ENCODE measurements at regions not wholly inside any gene's neighbourhood (a gene's known extent, or its start where the extent isn't known, plus 50 kb on each side); places are given as distances from the start of the nearest gene placed in this dataset.

DNA sequence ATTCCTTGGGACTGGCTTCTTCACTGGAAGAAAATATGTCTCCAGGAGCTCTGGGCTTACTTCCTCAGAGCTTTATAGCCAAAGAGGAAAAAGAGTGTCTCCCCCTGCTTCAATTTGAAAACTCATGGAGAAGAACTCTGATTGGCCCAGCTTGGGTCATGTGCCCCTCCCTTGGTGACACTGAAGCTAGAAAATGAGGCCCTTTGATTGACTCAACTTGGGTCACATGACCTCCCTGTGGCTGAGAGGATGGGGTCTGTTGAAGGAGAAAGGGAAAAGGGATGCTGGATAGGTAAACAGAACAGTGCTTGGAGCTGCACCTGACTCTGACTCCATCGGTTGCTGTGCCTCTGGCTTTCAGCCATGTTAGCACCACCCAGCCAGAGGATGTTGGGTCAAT, 70.6 kb upstream of the KSR1 start:
- Histone ChIP-seq H3K27me3 (no peaks in the 10 kb centered on the region), H3K4me1 (peaks cover 0 to 8% (median 6%) of the 10 kb centered on the region in 4 donors), H3K27ac (no peak overlapping the region), H3K36me3 (no peaks in the 10 kb centered on the region), H3K9me3 (peaks cover 0 to 3% (median 0%) of the 10 kb centered on the region in 4 donors), H3K4me3 (no peak overlapping the region)
- 67 to 92% methylated on average over 1 of the region's 1 CpG for WGBS, 2 donors
- DNase-seq (ENCODE audit: low spot score in 2 of 2) = no peak
- no peak for TF ChIP-seq EP300 (IDR thresholded peaks at IDR 0.05)
- TF ChIP-seq, protein P1, sequence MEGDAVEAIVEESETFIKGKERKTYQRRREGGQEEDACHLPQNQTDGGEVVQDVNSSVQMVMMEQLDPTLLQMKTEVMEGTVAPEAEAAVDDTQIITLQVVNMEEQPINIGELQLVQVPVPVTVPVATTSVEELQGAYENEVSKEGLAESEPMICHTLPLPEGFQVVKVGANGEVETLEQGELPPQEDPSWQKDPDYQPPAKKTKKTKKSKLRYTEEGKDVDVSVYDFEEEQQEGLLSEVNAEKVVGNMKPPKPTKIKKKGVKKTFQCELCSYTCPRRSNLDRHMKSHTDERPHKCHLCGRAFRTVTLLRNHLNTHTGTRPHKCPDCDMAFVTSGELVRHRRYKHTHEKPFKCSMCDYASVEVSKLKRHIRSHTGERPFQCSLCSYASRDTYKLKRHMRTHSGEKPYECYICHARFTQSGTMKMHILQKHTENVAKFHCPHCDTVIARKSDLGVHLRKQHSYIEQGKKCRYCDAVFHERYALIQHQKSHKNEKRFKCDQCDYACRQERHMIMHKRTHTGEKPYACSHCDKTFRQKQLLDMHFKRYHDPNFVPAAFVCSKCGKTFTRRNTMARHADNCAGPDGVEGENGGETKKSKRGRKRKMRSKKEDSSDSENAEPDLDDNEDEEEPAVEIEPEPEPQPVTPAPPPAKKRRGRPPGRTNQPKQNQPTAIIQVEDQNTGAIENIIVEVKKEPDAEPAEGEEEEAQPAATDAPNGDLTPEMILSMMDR (IDR thresholded peaks at IDR 0.05) = no peak

DNA sequence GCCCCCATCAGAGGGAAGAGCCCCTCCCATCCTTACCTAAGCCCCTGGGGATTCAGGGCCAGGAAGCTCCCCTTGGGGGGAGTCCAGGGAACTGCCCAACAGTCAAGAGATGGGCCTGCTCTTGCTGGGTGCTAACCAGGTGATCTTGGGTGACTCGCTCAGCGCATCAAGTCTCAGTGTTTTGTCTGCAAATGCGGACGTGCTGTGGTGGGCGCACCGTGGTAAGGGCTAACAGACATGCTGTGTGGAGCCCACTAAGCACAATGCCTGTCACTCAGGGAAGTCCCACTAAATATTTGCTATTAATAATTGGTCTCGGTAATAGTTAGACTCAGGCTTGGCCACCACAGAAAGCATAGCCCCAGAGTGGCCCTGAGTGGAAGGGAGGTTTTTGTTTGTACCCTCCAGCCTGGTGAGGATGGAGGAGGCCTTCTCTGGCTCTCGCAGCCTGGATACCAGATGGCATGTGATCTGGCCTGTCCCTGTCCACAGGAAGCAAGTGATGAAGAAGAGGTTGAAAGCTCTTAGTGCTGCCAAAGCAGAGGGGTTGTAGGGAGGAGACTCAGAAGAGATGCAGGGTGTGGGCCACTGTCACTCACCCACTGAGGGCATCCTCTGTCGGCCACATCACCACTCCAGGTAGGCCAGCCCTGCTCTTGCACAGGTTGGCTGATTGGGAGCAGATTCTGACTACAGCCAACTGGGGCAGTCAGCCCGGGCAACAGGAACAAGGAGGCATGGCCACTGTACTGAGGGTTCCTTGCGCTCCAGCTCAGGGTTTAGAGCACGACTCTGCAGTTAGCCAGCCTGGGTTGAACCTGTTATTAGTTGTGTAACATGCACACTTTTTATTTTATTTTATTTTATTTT, 69.8 kb upstream of the KSR1 start:
- Histone ChIP-seq H3K36me3 (no peaks in the 10 kb centered on the region), H3K27me3 (no peaks in the 10 kb centered on the region), H3K27ac (no peak overlapping the region), H3K9me3 (peaks cover 0 to 3% (median 0%) of the 10 kb centered on the region in 4 donors), H3K4me1 (peaks cover 0 to 6% (median 0%) of the 10 kb centered on the region in 4 donors), H3K4me3 (no peak overlapping the region)
- TF ChIP-seq, protein P1 (IDR thresholded peaks at IDR 0.05) = no peak
- TF ChIP-seq POLR2A (IDR thresholded peaks at IDR 0.05) = no peak
- no peak for TF ChIP-seq EP300 (IDR thresholded peaks at IDR 0.05)
- no peak for DNase-seq (ENCODE audit: low spot score in 2 of 2)
- WGBS, 2 donors = 89 to 96% methylated on average over 12 of the region's 12 CpGs

DNA sequence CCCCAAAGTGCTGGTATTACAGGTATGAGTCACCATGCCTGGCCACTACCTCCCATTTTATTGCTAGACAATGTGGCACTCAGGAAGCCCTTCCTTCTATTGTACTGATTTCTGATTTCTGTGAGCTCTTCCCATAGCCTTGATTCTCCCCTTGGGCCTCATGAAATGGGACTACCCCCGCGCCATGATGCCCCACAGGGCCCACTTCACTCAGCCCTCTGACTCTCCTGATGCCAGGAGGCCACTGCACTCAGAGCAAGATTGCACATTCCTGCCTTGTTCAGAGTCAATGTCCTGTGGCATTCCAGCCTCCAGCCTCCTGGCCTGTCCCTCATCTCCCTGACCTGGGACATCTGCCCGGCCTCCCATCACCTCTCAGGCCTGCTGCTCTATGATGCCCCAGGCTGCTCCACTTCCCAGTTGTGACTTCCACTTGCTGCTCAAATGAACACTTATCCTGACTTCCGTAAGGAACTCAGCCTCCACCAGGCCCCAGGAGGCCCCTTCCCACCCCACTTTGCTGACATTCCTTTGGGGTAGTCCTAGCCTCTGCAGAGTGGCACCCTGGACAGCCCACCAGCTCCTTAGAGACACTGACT, 66.6 kb upstream of the KSR1 start:
- Histone ChIP-seq H3K4me3 (no peak overlapping the region), H3K9me3 (peaks cover 0 to 3% (median 0%) of the 10 kb centered on the region in 4 donors), H3K27me3 (no peaks in the 10 kb centered on the region), H3K27ac (no peak overlapping the region), H3K4me1 (no peaks in the 10 kb centered on the region), H3K36me3 (no peaks in the 10 kb centered on the region)
- TF ChIP-seq POLR2A (IDR thresholded peaks at IDR 0.05) (no peak), EP300 (IDR thresholded peaks at IDR 0.05) (no peak)
- TF ChIP-seq, protein P1 (IDR thresholded peaks at IDR 0.05) = no peak
- no peak for DNase-seq (ENCODE audit: low spot score in 2 of 2)
- 91 to 93% methylated on average over 4 of the region's 4 CpGs for WGBS, 2 donors

DNA sequence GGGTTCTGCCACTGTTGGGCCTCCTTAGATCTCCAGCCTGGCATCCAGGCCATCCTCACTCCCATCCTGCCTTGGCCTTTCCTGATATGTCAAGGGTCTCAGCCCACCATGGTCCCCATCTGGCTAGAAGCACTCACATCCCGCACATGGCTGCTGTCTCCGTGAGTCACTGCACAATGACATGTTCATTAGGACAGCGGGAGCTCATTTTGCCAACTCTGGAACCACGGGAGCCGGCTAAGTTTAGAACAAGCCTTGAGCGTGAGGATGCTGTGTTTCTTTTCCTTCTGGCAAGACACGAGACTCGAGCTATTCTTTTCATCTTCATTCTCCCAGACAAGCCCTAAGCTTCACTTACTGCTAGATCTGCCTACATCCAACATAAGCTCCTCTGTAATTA, 65.7 kb upstream of the KSR1 start:
- H3K27me3 ChIP-seq = no peaks in the 10 kb centered on the region
- 79 to 92% methylated on average over 8 of the region's 8 CpGs for WGBS, 2 donors
- no peaks in the 10 kb centered on the region for H3K9me3 ChIP-seq

More for the DNA sequence above, 65.7 kb upstream of the KSR1 start:
- DNase-seq (ENCODE audit: low spot score in 2 of 2) = no peak
- TF ChIP-seq EP300 (IDR thresholded peaks at IDR 0.05) = no peak
- TF ChIP-seq, protein P1 (IDR thresholded peaks at IDR 0.05) = no peak
- TF ChIP-seq POLR2A (IDR thresholded peaks at IDR 0.05) = no peak
- no peak overlapping the region for H3K27ac ChIP-seq
- no peaks in the 10 kb centered on the region for H3K36me3 ChIP-seq
- no peak overlapping the region for H3K4me3 ChIP-seq
- H3K4me1 ChIP-seq = no peaks in the 10 kb centered on the region

Data from tibial nerve (tissue), 4 donors.